SK-N-SH (cell line): ENCODE measurements at regions not wholly inside any gene's neighbourhood (a gene's known extent, or its start where the extent isn't known, plus 50 kb on each side); places are given as distances from the start of the nearest gene placed in this dataset.
"Not testable (repeated sequence)": the region's sequence is repeated elsewhere in the genome, so short reads cannot be mapped to it uniquely, and the experiment has no call there.

Source experiments
- CTCF ChIA-PET: fragments of 300-600, 350-600 bp; formaldehyde crosslinking; extraction: SDS; loops from one replicate; lab custom pipeline; 2021; lab: Yijun Ruan, JAX
- POLR2A ChIA-PET: fragments of 350-600 bp; sonication (Branson Sonifier 250); formaldehyde crosslinking; extraction: SDS; loops from one replicate; lab custom pipeline; 2020; ENCODE audit warnings: antibody characterized with exemption, inconsistent platforms; lab: Yijun Ruan, JAX
- DNase-seq: peaks from one replicate; pipeline ENCODE4 v3.0.0; 2012
- H2AFZ ChIP-seq: fragments of 200-600 bp; sonication (generic); 2 replicates; pipeline ENCODE4 v1.8.1; 2016; ENCODE audit warnings: antibody characterized with exemption, mild to moderate bottlenecking, low read depth
- H3F3A ChIP-seq: fragments of 200-600 bp; sonication (generic); replicated peaks from 2 replicates; pipeline ENCODE3; 2016; ENCODE audit warnings: antibody characterized with exemption, mild to moderate bottlenecking; ENCODE audit not compliant: insufficient read depth
- H3K27ac ChIP-seq, 2 experiments: fragments of 200-500 bp in 1 of 2; fragments of 200-600 bp in 1 of 2; sonication (Bioruptor generic) in 1 of 2; sonication (generic), shearing (Covaris generic) in 1 of 2; 2 replicates each; pipeline versions ENCODE4 v1.5.1 to v1.6.1; 2014 to 2016; ENCODE audit warnings: low read depth in 2 of 2, inconsistent platforms in 1 of 2, low read length in 1 of 2, mild to moderate bottlenecking in 1 of 2, mixed read lengths in 1 of 2
- H3K27me3 ChIP-seq: fragments of 200-600 bp; sonication (generic), shearing (Covaris generic); 2 replicates; pipeline ENCODE4 v1.6.1; 2016; ENCODE audit warnings: mixed run types; ENCODE audit not compliant: insufficient read depth
- H3K36me3 ChIP-seq, 2 experiments: fragments of 200-500 bp in 1 of 2; fragments of 200-600 bp in 1 of 2; sonication (Bioruptor generic) in 1 of 2; sonication (generic) in 1 of 2; replicated peaks in 1 of 2; 2 replicates each; pipeline versions ENCODE3 to v1.5.1; 2014 to 2016; ENCODE audit warnings: low read length in 1 of 2, mild to moderate bottlenecking in 1 of 2; ENCODE audit not compliant: insufficient read depth in 2 of 2, control insufficient read depth in 1 of 2
- H3K4me1 ChIP-seq, 2 experiments: fragments of 200-500 bp in 1 of 2; fragments of 200-600 bp in 1 of 2; sonication (Bioruptor generic) in 1 of 2; sonication (generic), shearing (Covaris generic) in 1 of 2; 2 replicates each; pipeline versions ENCODE4 v1.5.1 to v1.6.1; 2014 to 2016; ENCODE audit warnings: low read depth in 1 of 2, low read length in 1 of 2, mixed run types in 1 of 2; ENCODE audit not compliant: insufficient read depth in 2 of 2, control insufficient read depth in 1 of 2
- H3K4me2 ChIP-seq: fragments of 200-600 bp; sonication (generic), shearing (Covaris generic); 2 replicates; pipeline ENCODE4 v1.6.1; 2017; ENCODE audit warnings: mixed run types
- H3K4me3 ChIP-seq, 2 experiments: fragments of 200-500 bp in 1 of 2; fragments of 200-600 bp in 1 of 2; sonication (Bioruptor generic) in 1 of 2; sonication (generic), shearing (Covaris generic) in 1 of 2; 2 replicates each; pipeline versions ENCODE4 v1.5.1 to v1.8.1; 2014 to 2016; ENCODE audit warnings: low read depth in 2 of 2, inconsistent platforms in 1 of 2, low read length in 1 of 2, mild to moderate bottlenecking in 1 of 2, mixed read lengths in 1 of 2, moderate library complexity in 1 of 2
- H3K79me2 ChIP-seq: fragments of 200-600 bp; sonication (generic); 2 replicates; pipeline ENCODE4 v1.8.1; 2017; ENCODE audit warnings: mild to moderate bottlenecking; ENCODE audit not compliant: insufficient read depth
- H3K9ac ChIP-seq: fragments of 200-600 bp; sonication (generic); 2 replicates; pipeline ENCODE4 v1.6.1; 2017; ENCODE audit warnings: mixed run types
- H3K9me2 ChIP-seq: fragments of 200-600 bp; sonication (generic); 2 replicates; pipeline ENCODE4 v1.6.1; 2017; ENCODE audit warnings: mixed run types
- H3K9me3 ChIP-seq: fragments of 200-600 bp; sonication (generic); 2 replicates; pipeline ENCODE4 v1.6.1; 2017; ENCODE audit warnings: mixed run types, mild to moderate bottlenecking, moderate library complexity
- H4K20me1 ChIP-seq: fragments of 200-600 bp; sonication (generic); 2 replicates; pipeline ENCODE4 v1.6.1; 2017; ENCODE audit warnings: mild to moderate bottlenecking, mixed run types; ENCODE audit not compliant: insufficient read depth
- EZH2phosphoT487 ChIP-seq: fragments of 200-600 bp; sonication (generic); IDR thresholded peaks from 2 replicates; pipeline ENCODE4 v1.6.1; 2017; ENCODE audit warnings: low read depth, mixed run types, mild to moderate bottlenecking, antibody characterized with exemption, moderate library complexity, borderline replicate concordance
- IRF3 ChIP-seq: fragments of 150-350 bp; IDR thresholded peaks from 2 replicates; pipeline ENCODE4 v1.6.1; 2016; ENCODE audit warnings: mild to moderate bottlenecking, low read depth, low read length
- NRF1 ChIP-seq: IDR thresholded peaks from 2 replicates; pipeline ENCODE4 v1.6.1; 2012; ENCODE audit warnings: low read depth, mild to moderate bottlenecking, low read length
- WGBS: methylation state at CpG from one replicate; pipeline ENCODE4 v1.1.6; 2017; ENCODE audit warnings: low lambda C conversion rate; 5-methylcytosine and 5-hydroxymethylcytosine counted together

- ChIA-PET CTCF (no interaction called here), POLR2A (no interaction called here)
- H3F3A ChIP-seq, result no peaks in the 10 kb centered on the region
- no peak overlapping the region for H3K27ac ChIP-seq
- no peak overlapping the region for H3K9ac ChIP-seq
- no peak for DNase-seq
- no peaks in the 10 kb centered on the region for H4K20me1 ChIP-seq
- no peak overlapping the region for H3K4me3 ChIP-seq
- no peaks in the 10 kb centered on the region for H3K4me1 ChIP-seq
- H3K36me3 ChIP-seq, result no peaks in the 10 kb centered on the region
- no peaks in the 10 kb centered on the region for H3K9me3 ChIP-seq
- WGBS, result 2% methylated on average over 5 of the region's 5 CpGs
- TF ChIP-seq EZH2phosphoT487 (no peak), NRF1 (no peak), IRF3 (no peak)
- no peak overlapping the region for H2AFZ ChIP-seq
- no peaks in the 10 kb centered on the region for H3K79me2 ChIP-seq
- H3K9me2 ChIP-seq, result no peaks in the 10 kb centered on the region
- no peak overlapping the region for H3K4me2 ChIP-seq
- no peaks in the 10 kb centered on the region for H3K27me3 ChIP-seq
These were observed 228.2 kb downstream of the DPY19L2 start for GRCh38 chr12:63440048-63440447.

GRCh38 chr12:63434384-63434783 is 233.9 kb downstream of the DPY19L2 start:
- H3K9ac ChIP-seq, H2AFZ ChIP-seq, H3K4me3 ChIP-seq, H3K4me2 ChIP-seq, POLR2A ChIA-PET, CTCF ChIA-PET, H3K4me1 ChIP-seq, H3K27me3 ChIP-seq, H3K79me2 ChIP-seq, H3K9me3 ChIP-seq, H3K36me3 ChIP-seq, H3F3A ChIP-seq, DNase-seq, H3K27ac ChIP-seq, H4K20me1 ChIP-seq, H3K9me2 ChIP-seq: not testable (repeated sequence)
- 0% methylated on average over 2 of the region's 11 CpGs for WGBS

GRCh38 chr12:63427969-63428368 is 240.3 kb downstream of the DPY19L2 start:
- DNase-seq, H3K9me3 ChIP-seq, H3K4me3 ChIP-seq, H3K27me3 ChIP-seq, H3K36me3 ChIP-seq, H3K27ac ChIP-seq, H3K9ac ChIP-seq, H3F3A ChIP-seq, H3K4me1 ChIP-seq, H3K9me2 ChIP-seq, H2AFZ ChIP-seq, H3K79me2 ChIP-seq, POLR2A ChIA-PET, H4K20me1 ChIP-seq, H3K4me2 ChIP-seq: not testable (repeated sequence)
- CTCF ChIA-PET, result interaction anchor here (1.0 kb wide), 1 partner anchor 10 kb away, joined by 3 read pairs; no protein-coding TSS in a partner anchor

- H3K27me3 ChIP-seq, H2AFZ ChIP-seq, H4K20me1 ChIP-seq, H3K9me3 ChIP-seq, DNase-seq, H3K27ac ChIP-seq, H3K4me1 ChIP-seq, H3K4me3 ChIP-seq, POLR2A ChIA-PET, H3K9me2 ChIP-seq, H3F3A ChIP-seq, H3K36me3 ChIP-seq, H3K4me2 ChIP-seq, H3K9ac ChIP-seq, H3K79me2 ChIP-seq: not testable (repeated sequence)
- CTCF ChIA-PET, result interaction anchor here (1.0 kb wide), 1 partner anchor 9 kb away, joined by 3 read pairs; no protein-coding TSS in a partner anchor
- 3% methylated on average over 2 of the region's 2 CpGs for WGBS
These were observed 241.3 kb downstream of the DPY19L2 start for GRCh38 chr12:63427029-63427428.
